ENCODE measurements at regions not wholly inside any gene's neighbourhood (a gene's known extent, or its start where the extent isn't known, plus 50 kb on each side); places are given as distances from the start of the nearest gene placed in this dataset.

- TF ChIP-seq CTCF (IDR thresholded peaks at IDR 0.05) = no peak
- TF ChIP-seq POLR2A (IDR thresholded peaks at IDR 0.05) = no peak
Measured at GRCh38 chr10:128859738-128860386, 607.2 kb upstream of the MGMT start.

All from lower leg skin (tissue), 3 donors.